SK-N-SH treated with all-trans-retinoic acid at 6 μM for 48 hours (cell line): ENCODE measurements at regions not wholly inside any gene's neighbourhood (a gene's known extent, or its start where the extent isn't known, plus 50 kb on each side); places are given as distances from the start of the nearest gene placed in this dataset.

ENCODE experiments used
- BACH2 ChIP-seq: fragments of 250-450 bp; sonication (Bioruptor Pico); IDR thresholded peaks from 2 replicates; pipeline ENCODE4 v1.9.0; 2021; ENCODE audit warnings: mild to moderate bottlenecking, borderline replicate concordance
- CSDC2 ChIP-seq: fragments of 250-450 bp; sonication (Bioruptor Pico); IDR thresholded peaks from 2 replicates; pipeline ENCODE4 v1.5.0; 2020; ENCODE audit warnings: mild to moderate bottlenecking, moderate library complexity
- ESRRG ChIP-seq: fragments of 250-450 bp; sonication (Bioruptor Pico); IDR thresholded peaks from 2 replicates; pipeline ENCODE4 v1.6.1; 2021; ENCODE audit warnings: mild to moderate bottlenecking
- ISL1 ChIP-seq: fragments of 250-450 bp; sonication (Bioruptor Pico); IDR thresholded peaks from 2 replicates; pipeline ENCODE4 v2.1.2; 2022; ENCODE audit warnings: mild to moderate bottlenecking, moderate library complexity
- OSR1 ChIP-seq: fragments of 250-450 bp; sonication (Bioruptor Pico); IDR thresholded peaks from 2 replicates; pipeline ENCODE4 v1.8.0; 2022; ENCODE audit warnings: moderate library complexity, mild to moderate bottlenecking, inconsistent platforms
- RARB ChIP-seq: fragments of 250-450 bp; sonication (Bioruptor Pico); IDR thresholded peaks from 2 replicates; pipeline ENCODE4 v1.8.0; 2021; ENCODE audit warnings: mild to moderate bottlenecking, moderate library complexity
- SNAI2 ChIP-seq: fragments of 250-450 bp; sonication (Bioruptor Pico); IDR thresholded peaks from 2 replicates; pipeline ENCODE4 v1.5.0; 2020; ENCODE audit warnings: mild to moderate bottlenecking, moderate library complexity
- ZFP30 ChIP-seq: fragments of 450-650 bp; formaldehyde crosslinking; IDR thresholded peaks from 2 replicates; pipeline ENCODE4 v1.5.0; 2022; ENCODE audit warnings: mild to moderate bottlenecking, moderate library complexity
- ZNF70 ChIP-seq: fragments of 450-650 bp; formaldehyde crosslinking; IDR thresholded peaks from 2 replicates; pipeline ENCODE4 v1.5.0; 2020; ENCODE audit warnings: mild to moderate bottlenecking, moderate library complexity
- TF ChIP-seq, protein P1 (sequence below): fragments of 250-450 bp; sonication (Bioruptor Pico); IDR thresholded peaks from 2 replicates; pipeline ENCODE4 v1.8.0; 2021; ENCODE audit warnings: low read depth, mild to moderate bottlenecking, moderate library complexity, borderline replicate concordance
- TF ChIP-seq, protein P2 (sequence below): fragments of 250-450 bp; sonication (Bioruptor Pico); IDR thresholded peaks from 2 replicates; pipeline ENCODE4 v1.8.0; 2020; ENCODE audit warnings: mild to moderate bottlenecking, moderate library complexity, borderline replicate concordance

DNA sequence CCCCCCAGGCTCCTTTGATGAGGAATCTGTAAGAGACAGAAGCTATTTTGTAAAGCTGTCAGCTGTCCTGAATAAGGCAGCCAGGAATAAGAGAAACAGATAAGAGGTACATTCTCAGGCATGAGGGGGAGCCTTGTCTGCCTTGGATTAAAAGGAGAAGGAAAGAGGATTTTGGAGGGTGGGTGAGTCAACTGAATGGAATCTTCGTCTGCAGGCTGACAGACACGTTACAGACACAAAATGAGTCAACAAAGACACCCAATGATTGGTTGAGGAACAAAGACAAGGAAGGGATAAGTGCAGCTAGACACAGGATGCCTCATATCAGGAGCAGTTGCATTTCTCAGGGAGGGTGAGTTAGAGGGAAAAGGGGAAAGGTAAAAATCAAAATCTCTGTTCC is 162.5 kb downstream of the OLFM4 start:
- TF ChIP-seq ISL1 (CRISPR knock-in tag), result peak; percentile 74
- TF ChIP-seq, protein P1, sequence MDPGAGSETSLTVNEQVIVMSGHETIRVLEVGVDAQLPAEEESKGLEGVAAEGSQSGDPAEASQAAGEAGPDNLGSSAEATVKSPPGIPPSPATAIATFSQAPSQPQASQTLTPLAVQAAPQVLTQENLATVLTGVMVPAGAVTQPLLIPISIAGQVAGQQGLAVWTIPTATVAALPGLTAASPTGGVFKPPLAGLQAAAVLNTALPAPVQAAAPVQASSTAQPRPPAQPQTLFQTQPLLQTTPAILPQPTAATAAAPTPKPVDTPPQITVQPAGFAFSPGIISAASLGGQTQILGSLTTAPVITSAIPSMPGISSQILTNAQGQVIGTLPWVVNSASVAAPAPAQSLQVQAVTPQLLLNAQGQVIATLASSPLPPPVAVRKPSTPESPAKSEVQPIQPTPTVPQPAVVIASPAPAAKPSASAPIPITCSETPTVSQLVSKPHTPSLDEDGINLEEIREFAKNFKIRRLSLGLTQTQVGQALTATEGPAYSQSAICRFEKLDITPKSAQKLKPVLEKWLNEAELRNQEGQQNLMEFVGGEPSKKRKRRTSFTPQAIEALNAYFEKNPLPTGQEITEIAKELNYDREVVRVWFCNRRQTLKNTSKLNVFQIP (CRISPR knock-in tag), result no peak
- no peak for TF ChIP-seq ZNF70 (CRISPR knock-in tag)
- TF ChIP-seq ESRRG (CRISPR knock-in tag), result no peak
- TF ChIP-seq, protein P2, sequence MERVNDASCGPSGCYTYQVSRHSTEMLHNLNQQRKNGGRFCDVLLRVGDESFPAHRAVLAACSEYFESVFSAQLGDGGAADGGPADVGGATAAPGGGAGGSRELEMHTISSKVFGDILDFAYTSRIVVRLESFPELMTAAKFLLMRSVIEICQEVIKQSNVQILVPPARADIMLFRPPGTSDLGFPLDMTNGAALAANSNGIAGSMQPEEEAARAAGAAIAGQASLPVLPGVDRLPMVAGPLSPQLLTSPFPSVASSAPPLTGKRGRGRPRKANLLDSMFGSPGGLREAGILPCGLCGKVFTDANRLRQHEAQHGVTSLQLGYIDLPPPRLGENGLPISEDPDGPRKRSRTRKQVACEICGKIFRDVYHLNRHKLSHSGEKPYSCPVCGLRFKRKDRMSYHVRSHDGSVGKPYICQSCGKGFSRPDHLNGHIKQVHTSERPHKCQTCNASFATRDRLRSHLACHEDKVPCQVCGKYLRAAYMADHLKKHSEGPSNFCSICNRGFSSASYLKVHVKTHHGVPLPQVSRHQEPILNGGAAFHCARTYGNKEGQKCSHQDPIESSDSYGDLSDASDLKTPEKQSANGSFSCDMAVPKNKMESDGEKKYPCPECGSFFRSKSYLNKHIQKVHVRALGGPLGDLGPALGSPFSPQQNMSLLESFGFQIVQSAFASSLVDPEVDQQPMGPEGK (CRISPR knock-in tag), result no peak
- TF ChIP-seq OSR1 (CRISPR knock-in tag), result no peak
- TF ChIP-seq BACH2, result no peak
- no peak for TF ChIP-seq CSDC2
- no peak for TF ChIP-seq ZFP30 (CRISPR knock-in tag)
- no peak for TF ChIP-seq RARB (CRISPR knock-in tag)
- TF ChIP-seq SNAI2 (CRISPR knock-in tag), result no peak
